ENCODE measurements at regions not wholly inside any gene's neighbourhood (a gene's known extent, or its start where the extent isn't known, plus 50 kb on each side); places are given as distances from the start of the nearest gene placed in this dataset.

DNA sequence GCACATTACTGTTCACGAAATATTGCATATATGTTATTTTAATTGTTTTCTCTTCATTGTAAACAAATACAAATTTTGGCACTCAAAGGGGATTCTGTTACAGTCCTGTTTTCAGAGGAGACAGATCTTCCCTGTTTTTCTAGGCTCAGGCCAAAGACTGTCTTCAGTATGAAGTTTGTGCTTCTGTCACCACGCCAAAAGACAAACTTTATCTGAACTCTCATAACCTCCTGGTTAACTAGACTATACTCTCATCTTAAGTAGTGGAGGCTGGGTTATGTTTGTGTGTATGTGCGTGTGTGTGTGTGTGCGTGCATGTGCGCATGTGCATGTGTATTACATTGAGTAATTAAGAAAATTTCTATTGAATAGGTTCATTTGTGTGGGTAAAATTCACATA, 676.8 kb upstream of the HS3ST1 start:
- DNase-seq (ENCODE audit: low spot score) (no peak), ATAC-seq (no peak)
- H3K79me2 ChIP-seq (replicated peaks; ENCODE audit: insufficient read depth), result no peaks in the 10 kb centered on the region
- H3K36me3 ChIP-seq (ENCODE audit: insufficient read depth), result no peaks in the 10 kb centered on the region
- H3K36me3 Mint-ChIP-seq (ENCODE audit: low read depth), result 0 out of 3 replicates have a peak, but pooled peaks cover under 1% of the 10 kb centered on the region
- H3K27ac ChIP-seq (ENCODE audit: low read depth), result no peak overlapping the region
- H3K9me3 Mint-ChIP-seq, result peaks cover 4% of the 10 kb centered on the region; the same call in 2 of the 3 replicates
- no peaks in the 10 kb centered on the region for H3K4me1 Mint-ChIP-seq
- H3K9me2 ChIP-seq (ENCODE audit: insufficient read depth), result peaks cover 6% of the 10 kb centered on the region; the same call in 1 of the 2 replicates
- H2AFZ ChIP-seq, result no peak overlapping the region
- no peaks in the 10 kb centered on the region for H4K20me1 ChIP-seq (replicated peaks; ENCODE audit: insufficient read depth)
- no peaks in the 10 kb centered on the region for H3K4me1 ChIP-seq (ENCODE audit: insufficient read depth)
- TF ChIP-seq STAT1 (IDR thresholded peaks at IDR 0.05; ENCODE audit: unreplicated experiment) (no peak), CTCF (conservative IDR thresholded peaks at IDR 0.05; ENCODE audit: low read depth in 2 of 2) (no peak), EZH2phosphoT487 (IDR thresholded peaks at IDR 0.05; ENCODE audit: unreplicated experiment) (no peak), JUNB (IDR thresholded peaks at IDR 0.05; ENCODE audit: unreplicated experiment) (no peak), POLR2AphosphoS5 (IDR thresholded peaks at IDR 0.05; ENCODE audit: low read depth) (no peak), EZH2 (IDR thresholded peaks at IDR 0.05; ENCODE audit: low read depth, unreplicated experiment) (no peak), ZNF331 (CRISPR knock-in tag; IDR thresholded peaks at IDR 0.05; ENCODE audit: low read depth) (no peak), REST (IDR thresholded peaks at IDR 0.05; ENCODE audit: unreplicated experiment) (no peak), ZNF114 (CRISPR knock-in tag; IDR thresholded peaks at IDR 0.05) (no peak), NANOG (IDR thresholded peaks at IDR 0.05; ENCODE audit: borderline replicate concordance) (no peak), ZNF462 (CRISPR knock-in tag; IDR thresholded peaks at IDR 0.05) (no peak), CREB1 (CRISPR knock-in tag; IDR thresholded peaks at IDR 0.05; ENCODE audit: low read depth) (no peak)
- TF ChIP-seq, protein P1, sequence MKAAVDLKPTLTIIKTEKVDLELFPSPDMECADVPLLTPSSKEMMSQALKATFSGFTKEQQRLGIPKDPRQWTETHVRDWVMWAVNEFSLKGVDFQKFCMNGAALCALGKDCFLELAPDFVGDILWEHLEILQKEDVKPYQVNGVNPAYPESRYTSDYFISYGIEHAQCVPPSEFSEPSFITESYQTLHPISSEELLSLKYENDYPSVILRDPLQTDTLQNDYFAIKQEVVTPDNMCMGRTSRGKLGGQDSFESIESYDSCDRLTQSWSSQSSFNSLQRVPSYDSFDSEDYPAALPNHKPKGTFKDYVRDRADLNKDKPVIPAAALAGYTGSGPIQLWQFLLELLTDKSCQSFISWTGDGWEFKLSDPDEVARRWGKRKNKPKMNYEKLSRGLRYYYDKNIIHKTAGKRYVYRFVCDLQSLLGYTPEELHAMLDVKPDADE (IDR thresholded peaks at IDR 0.05), result no peak
- H3K4me3 ChIP-seq, result no peak overlapping the region
- H3F3A ChIP-seq (replicated peaks; ENCODE audit: low read depth), result no peaks in the 10 kb centered on the region; the same call in 1 of the 2 replicates
- H3K27me3 ChIP-seq (ENCODE audit: insufficient read depth), result no peaks in the 10 kb centered on the region
- H3K4me3 Mint-ChIP-seq, result no peak overlapping the region
- no peak overlapping the region for H3K27ac Mint-ChIP-seq
- no peaks in the 10 kb centered on the region for H3K27me3 Mint-ChIP-seq (ENCODE audit: insufficient read depth, low read depth, poor library complexity)
- no peak overlapping the region for H3K4me2 ChIP-seq
